ENCODE measurements at regions not wholly inside any gene's neighbourhood (a gene's known extent, or its start where the extent isn't known, plus 50 kb on each side); places are given as distances from the start of the nearest gene placed in this dataset.

DNA sequence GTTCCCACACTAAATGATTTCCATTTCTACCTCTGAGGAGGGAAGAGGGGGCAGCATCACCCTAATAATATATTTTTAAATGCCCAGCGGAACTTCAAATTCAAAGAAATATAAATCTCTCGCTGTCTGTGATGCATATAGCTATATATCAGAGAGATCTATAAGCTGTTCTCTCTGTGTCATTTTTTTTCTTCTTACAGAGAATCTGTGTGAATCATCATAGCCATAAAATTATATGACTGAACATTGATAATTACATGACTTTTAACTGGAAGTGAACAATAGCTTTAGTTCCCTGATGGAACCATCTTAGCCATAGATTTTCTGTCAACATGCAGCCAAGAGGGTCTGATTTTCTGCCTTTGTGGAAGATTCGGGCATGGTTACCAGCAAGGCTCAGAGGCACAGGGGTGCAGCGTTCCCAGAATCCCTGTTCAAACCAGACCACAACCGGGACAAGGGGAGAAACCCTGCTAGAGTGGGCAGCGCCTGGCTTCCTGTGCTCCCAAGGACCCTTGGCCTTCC is 93.7 kb upstream of the OSMR start:
- no peak for DNase-seq (ENCODE audit: extremely low spot score)
- POLR2A ChIA-PET, result no interaction called here
- TF ChIP-seq, protein P1, sequence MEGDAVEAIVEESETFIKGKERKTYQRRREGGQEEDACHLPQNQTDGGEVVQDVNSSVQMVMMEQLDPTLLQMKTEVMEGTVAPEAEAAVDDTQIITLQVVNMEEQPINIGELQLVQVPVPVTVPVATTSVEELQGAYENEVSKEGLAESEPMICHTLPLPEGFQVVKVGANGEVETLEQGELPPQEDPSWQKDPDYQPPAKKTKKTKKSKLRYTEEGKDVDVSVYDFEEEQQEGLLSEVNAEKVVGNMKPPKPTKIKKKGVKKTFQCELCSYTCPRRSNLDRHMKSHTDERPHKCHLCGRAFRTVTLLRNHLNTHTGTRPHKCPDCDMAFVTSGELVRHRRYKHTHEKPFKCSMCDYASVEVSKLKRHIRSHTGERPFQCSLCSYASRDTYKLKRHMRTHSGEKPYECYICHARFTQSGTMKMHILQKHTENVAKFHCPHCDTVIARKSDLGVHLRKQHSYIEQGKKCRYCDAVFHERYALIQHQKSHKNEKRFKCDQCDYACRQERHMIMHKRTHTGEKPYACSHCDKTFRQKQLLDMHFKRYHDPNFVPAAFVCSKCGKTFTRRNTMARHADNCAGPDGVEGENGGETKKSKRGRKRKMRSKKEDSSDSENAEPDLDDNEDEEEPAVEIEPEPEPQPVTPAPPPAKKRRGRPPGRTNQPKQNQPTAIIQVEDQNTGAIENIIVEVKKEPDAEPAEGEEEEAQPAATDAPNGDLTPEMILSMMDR (IDR thresholded peaks at IDR 0.05; ENCODE audit: control extremely low read depth, extremely low read depth, low read depth, missing control alignments), result no peak
- CTCF ChIA-PET, result no interaction called here

DNA sequence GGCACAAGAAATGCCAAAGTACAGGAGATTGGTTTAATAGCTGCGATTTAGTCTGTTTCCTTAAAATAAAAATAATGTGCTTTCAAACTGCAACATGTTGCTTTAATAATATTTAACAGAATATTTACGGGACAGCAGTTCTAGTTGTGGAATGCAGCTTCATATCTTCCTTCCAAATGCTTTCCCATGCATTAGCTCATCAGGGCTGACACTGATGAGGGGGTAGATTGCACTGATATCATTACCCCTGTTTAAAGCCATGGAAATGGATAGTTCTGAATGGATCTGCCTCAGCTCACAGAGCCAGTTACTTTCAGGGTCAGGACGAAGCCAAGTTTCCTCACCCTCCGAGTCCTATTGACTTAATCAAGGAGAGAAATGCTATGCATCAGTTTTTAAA is 93.2 kb upstream of the OSMR start:
- TF ChIP-seq, protein P1 (IDR thresholded peaks at IDR 0.05; ENCODE audit: control extremely low read depth, extremely low read depth, low read depth, missing control alignments), result no peak
- DNase-seq (ENCODE audit: extremely low spot score), result no peak
- CTCF ChIA-PET, result no interaction called here
- POLR2A ChIA-PET, result no interaction called here

DNA sequence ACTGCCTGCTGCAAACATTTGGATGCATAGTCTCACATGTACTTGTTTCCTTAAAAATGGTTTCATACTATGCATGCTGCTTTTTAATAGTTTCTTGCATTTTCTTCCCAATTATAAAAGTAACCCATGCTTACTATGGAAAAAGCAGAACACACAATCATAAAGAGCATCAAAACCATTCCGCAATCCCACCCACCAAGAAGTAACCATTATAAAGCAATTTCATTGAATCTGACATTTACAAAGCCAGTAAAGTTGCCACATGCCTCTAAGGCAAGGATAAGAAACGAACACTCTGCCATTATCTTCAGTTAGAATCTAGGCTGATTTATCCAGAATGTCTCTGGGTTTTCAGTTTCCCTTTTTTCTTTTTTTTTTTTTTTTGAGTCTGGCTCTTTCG is 92.7 kb upstream of the OSMR start:
- TF ChIP-seq, protein P1 (IDR thresholded peaks at IDR 0.05; ENCODE audit: control extremely low read depth, extremely low read depth, low read depth, missing control alignments), result no peak
- ChIA-PET CTCF (interaction anchor here (1.2 kb wide), 1 partner anchor 311 kb away, joined by 4 read pairs; no protein-coding TSS in a partner anchor), POLR2A (no interaction called here)
- no peak for DNase-seq (ENCODE audit: extremely low spot score)

DNA sequence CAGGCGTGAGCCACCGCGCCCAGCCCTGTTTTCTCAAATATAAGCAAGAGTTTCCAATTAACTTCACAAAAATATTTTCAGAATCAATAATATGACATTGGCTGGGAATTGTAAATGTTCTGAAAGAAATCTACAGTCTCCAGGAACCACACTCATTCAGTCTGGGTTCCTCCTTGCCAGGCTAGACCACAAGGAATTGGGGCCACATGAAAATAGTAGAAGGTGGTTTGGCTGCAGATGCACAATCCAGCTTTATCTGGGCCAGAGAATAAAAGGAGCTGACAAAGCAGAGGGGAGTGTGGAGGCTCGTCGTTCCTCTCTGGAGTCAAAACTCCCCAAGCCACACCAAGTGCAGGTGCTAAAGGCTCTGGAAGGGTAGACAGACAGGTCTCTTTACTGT is 92.0 kb upstream of the OSMR start:
- TF ChIP-seq, protein P1 (IDR thresholded peaks at IDR 0.05; ENCODE audit: control extremely low read depth, extremely low read depth, low read depth, missing control alignments), result no peak
- DNase-seq (ENCODE audit: extremely low spot score), result no peak
- CTCF ChIA-PET, result interaction anchor here (1.2 kb wide), 1 partner anchor 312 kb away, joined by 4 read pairs; no protein-coding TSS in a partner anchor
- POLR2A ChIA-PET, result no interaction called here

DNA sequence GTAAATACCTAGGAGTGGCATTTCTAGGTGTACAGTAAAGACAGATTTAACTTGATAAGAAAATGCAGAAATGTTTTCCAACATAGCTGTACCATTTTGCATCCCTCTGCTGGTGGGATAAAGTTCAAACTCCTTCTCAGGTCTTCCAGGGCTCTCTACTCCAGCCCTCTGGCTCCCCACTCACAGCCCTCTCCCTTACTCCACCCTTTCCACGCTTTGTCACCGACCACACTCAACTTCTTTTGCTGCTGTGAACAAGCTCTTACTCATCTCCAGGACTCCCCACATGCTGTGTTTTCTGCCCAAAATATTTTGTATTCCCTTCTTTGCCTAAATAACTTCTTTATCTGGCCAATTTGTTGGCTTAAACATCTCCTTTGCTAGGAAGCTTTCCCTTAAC is 90.6 kb upstream of the OSMR start:
- no peak for DNase-seq (ENCODE audit: extremely low spot score)
- POLR2A ChIA-PET, result no interaction called here
- TF ChIP-seq, protein P1 (IDR thresholded peaks at IDR 0.05; ENCODE audit: control extremely low read depth, extremely low read depth, low read depth, missing control alignments), result no peak
- CTCF ChIA-PET, result no interaction called here

DNA sequence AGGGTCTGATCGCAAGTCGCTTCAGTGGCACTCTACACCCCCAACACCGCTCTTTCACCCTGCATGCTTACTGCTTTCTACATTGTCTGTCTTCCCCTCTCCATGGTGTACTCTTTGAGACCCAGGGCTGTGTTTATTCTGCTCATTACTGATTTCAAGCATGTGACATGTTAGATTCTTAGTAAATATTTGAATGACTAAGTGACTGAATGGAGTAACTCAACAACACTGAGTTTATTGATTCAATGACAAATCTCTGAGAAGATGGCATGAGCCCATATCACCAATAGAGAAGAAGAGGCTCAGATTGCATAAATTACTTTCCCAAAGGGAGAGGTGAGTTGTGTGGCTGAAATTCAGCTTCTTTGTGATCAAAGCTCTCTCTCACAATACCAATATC is 89.7 kb upstream of the OSMR start:
- CTCF ChIA-PET, result no interaction called here
- TF ChIP-seq, protein P1 (IDR thresholded peaks at IDR 0.05; ENCODE audit: control extremely low read depth, extremely low read depth, low read depth, missing control alignments), result no peak
- no peak for DNase-seq (ENCODE audit: extremely low spot score)
- POLR2A ChIA-PET, result no interaction called here

Measured in GM10248 (cell line).